Osteocyte (in vitro differentiated cells): ENCODE measurements at regions not wholly inside any gene's neighbourhood (a gene's known extent, or its start where the extent isn't known, plus 50 kb on each side); places are given as distances from the start of the nearest gene placed in this dataset.

Source experiments
- DNase-seq: peaks from one replicate; pipeline ENCODE4 v3.0.0; 2021; ENCODE audit warnings: mixed read lengths; ENCODE audit not compliant: unreplicated experiment; ENCODE audit errors: extremely low spot score
- H3K27ac Mint-ChIP-seq: one replicate; pipeline ENCODE4 v1.8.0; 2021; ENCODE audit warnings: mild to moderate bottlenecking, mixed read lengths; ENCODE audit not compliant: unreplicated experiment
- H3K27me3 Mint-ChIP-seq: one replicate; pipeline ENCODE4 v1.8.0; 2021; ENCODE audit warnings: mixed read lengths; ENCODE audit not compliant: unreplicated experiment
- H3K36me3 Mint-ChIP-seq: one replicate; pipeline ENCODE4 v1.8.0; 2021; ENCODE audit warnings: mixed read lengths; ENCODE audit not compliant: unreplicated experiment
- H3K4me1 Mint-ChIP-seq: one replicate; pipeline ENCODE4 v1.8.0; 2021; ENCODE audit warnings: mixed read lengths; ENCODE audit not compliant: unreplicated experiment
- H3K4me3 Mint-ChIP-seq: one replicate; pipeline ENCODE4 v1.8.0; 2021; ENCODE audit warnings: mild to moderate bottlenecking, moderate library complexity, mixed read lengths; ENCODE audit not compliant: unreplicated experiment
- H3K9me3 Mint-ChIP-seq: one replicate; pipeline ENCODE4 v1.8.0; 2021; ENCODE audit warnings: mixed read lengths; ENCODE audit not compliant: unreplicated experiment
- CTCF ChIP-seq: fragments of 200-600 bp; sonication (generic); IDR thresholded peaks from 2 replicates; pipeline ENCODE4 v1.5.0; 2021; ENCODE audit warnings: antibody characterized with exemption, mild to moderate bottlenecking, moderate library complexity

DNA sequence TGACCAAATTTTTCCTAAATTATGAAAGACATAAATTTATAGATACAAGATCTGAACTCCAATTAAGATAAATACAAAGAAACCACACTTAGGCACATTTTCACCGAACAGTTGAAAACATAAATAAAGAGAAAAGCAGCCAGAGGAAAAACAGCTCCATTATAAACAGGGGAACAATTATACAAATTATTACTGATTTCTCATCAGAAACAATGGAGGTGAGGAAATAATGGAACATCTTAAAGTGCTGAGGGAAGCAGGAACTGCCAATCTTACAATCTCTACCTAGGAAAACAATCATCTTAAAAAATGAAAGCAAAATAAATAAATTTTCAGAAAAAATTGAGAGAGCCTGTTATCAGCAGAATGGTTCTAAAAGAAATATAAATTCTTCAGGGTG lies 234.4 kb upstream of the PMFBP1 start:
- no peak overlapping the region for H3K4me3 Mint-ChIP-seq
- no peaks in the 10 kb centered on the region for H3K27me3 Mint-ChIP-seq
- H3K9me3 Mint-ChIP-seq: peaks cover 39% of the 10 kb centered on the region
- no peak overlapping the region for H3K27ac Mint-ChIP-seq
- peaks cover 11% of the 10 kb centered on the region for H3K36me3 Mint-ChIP-seq
- no peak for TF ChIP-seq CTCF
- no peak for DNase-seq
- peaks cover 15% of the 10 kb centered on the region for H3K4me1 Mint-ChIP-seq

DNA sequence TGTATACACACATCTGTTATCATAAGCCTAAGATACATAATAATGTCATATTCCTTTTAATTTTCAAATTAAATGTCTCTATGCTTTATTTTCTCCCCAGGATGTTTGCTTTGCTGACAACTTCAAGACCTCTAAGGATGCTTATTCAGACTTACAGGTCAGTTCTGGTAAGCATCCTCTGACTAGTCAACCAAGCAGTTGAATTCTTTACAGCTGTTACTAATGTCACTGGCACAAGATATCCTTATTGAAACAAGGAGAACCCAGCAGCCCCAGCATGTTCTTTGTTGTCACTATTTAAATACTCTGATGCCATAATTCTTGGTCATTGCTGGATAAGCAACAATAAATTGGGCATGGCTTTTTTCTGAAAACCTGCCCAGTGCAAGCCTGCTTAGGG lies 232.3 kb upstream of the PMFBP1 start:
- no peak for TF ChIP-seq CTCF
- Mint-ChIP-seq H3K4me1 (peaks cover 13% of the 10 kb centered on the region), H3K9me3 (peaks cover 39% of the 10 kb centered on the region), H3K36me3 (peaks cover 11% of the 10 kb centered on the region), H3K4me3 (no peak overlapping the region), H3K27me3 (no peaks in the 10 kb centered on the region), H3K27ac (no peak overlapping the region)
- no peak for DNase-seq

DNA sequence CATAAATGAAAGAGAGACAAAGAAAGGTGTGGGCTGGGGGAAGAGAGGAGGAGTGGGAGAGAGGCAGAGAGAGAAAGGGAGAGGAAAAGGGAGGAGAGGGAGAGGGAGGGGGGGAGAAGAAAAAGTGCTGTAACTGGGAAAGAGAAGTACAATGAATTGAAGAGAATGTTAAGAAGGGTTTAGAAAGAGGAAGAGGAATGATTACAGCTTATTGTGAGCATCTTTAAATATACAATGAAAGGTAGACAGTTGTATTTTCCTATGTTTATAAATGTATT lies 229.1 kb upstream of the PMFBP1 start:
- peaks cover 34% of the 10 kb centered on the region for H3K9me3 Mint-ChIP-seq
- peaks cover 6% of the 10 kb centered on the region for H3K36me3 Mint-ChIP-seq
- no peak for TF ChIP-seq CTCF
- no peak for DNase-seq
- no peak overlapping the region for H3K4me3 Mint-ChIP-seq
- H3K4me1 Mint-ChIP-seq: peaks cover 7% of the 10 kb centered on the region
- H3K27ac Mint-ChIP-seq: peak overlapping the region; percentile 20
- no peaks in the 10 kb centered on the region for H3K27me3 Mint-ChIP-seq

- Mint-ChIP-seq H3K27ac (peak overlapping the region; percentile 20), H3K36me3 (peaks cover 5% of the 10 kb centered on the region), H3K4me1 (peaks cover 7% of the 10 kb centered on the region), H3K4me3 (no peak overlapping the region), H3K27me3 (no peaks in the 10 kb centered on the region), H3K9me3 (peaks cover 28% of the 10 kb centered on the region)
- peak; percentile 79 for TF ChIP-seq CTCF
- no peak for DNase-seq
Observed at GRCh38 chr16:72400257-72401083, 228.5 kb upstream of the PMFBP1 start.

DNA sequence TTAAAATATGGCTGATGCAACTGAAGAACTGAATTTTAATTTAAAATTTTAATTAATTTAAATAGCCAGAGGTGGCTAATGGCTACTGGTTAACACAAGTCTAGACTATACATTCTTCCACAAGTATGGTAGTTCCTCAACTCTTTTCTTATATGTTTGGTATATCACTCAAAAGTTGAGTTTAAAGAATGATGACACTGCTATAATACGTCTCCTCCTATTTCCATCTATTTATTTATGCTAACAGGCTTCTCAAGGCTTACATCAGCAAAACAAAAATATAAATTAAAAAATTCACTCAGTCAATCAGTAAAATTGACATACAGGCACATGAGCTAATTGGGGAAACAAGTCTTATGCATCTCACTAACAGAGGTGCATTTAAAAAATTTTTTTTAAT lies 227.9 kb upstream of the PMFBP1 start:
- Mint-ChIP-seq H3K36me3 (peaks cover under 1% of the 10 kb centered on the region), H3K9me3 (peaks cover 22% of the 10 kb centered on the region), H3K27me3 (no peaks in the 10 kb centered on the region), H3K4me3 (no peak overlapping the region), H3K27ac (no peak overlapping the region), H3K4me1 (peaks cover 7% of the 10 kb centered on the region)
- TF ChIP-seq CTCF: no peak
- DNase-seq: no peak
